HEK293 (cell line): ENCODE measurements at regions not wholly inside any gene's neighbourhood (a gene's known extent, or its start where the extent isn't known, plus 50 kb on each side); places are given as distances from the start of the nearest gene placed in this dataset.

Experiments
- CTCF ChIA-PET: fragments of 350-600 bp; formaldehyde crosslinking; extraction: SDS; loops from one replicate; lab custom pipeline; 2021; ENCODE audit warnings: antibody characterized with exemption; lab: Yijun Ruan, JAX
- POLR2A ChIA-PET: fragments of 300-600 bp; formaldehyde crosslinking; extraction: SDS; loops from one replicate; lab custom pipeline; 2020; ENCODE audit warnings: antibody characterized with exemption, inconsistent platforms; lab: Yijun Ruan, JAX
- H3K27ac ChIP-seq: fragments of 200-500 bp; sonication (Bioruptor generic); 2 replicates; pipeline ENCODE4 v1.5.1; 2014; ENCODE audit warnings: low read depth, low read length, control low read depth, inconsistent platforms; ENCODE audit errors: extremely low read depth
- H3K36me3 ChIP-seq, 2 experiments: fragments of 200-500 bp in 1 of 2; sonication (Bioruptor generic) in 1 of 2; 1 replicate in 1 of 2; 2 replicates in 1 of 2; pipeline ENCODE4 v1.5.1; 2014 to 2017; ENCODE audit warnings: inconsistent platforms in 2 of 2, low read length in 2 of 2; ENCODE audit not compliant: control insufficient read depth in 2 of 2, insufficient read depth in 1 of 2
- H3K4me1 ChIP-seq: fragments of 200-500 bp; sonication (Bioruptor generic); 2 replicates; pipeline ENCODE4 v1.5.1; 2014; ENCODE audit warnings: mild to moderate bottlenecking, low read length, inconsistent platforms; ENCODE audit not compliant: control insufficient read depth, insufficient read depth
- H3K4me3 ChIP-seq: 2 replicates; pipeline ENCODE4 v1.5.1; 2011; ENCODE audit warnings: low read depth, mild to moderate bottlenecking, control low read depth, low read length, moderate library complexity
- H3K9me3 ChIP-seq: fragments of 200-500 bp; sonication (Bioruptor generic); 2 replicates; pipeline ENCODE4 v1.5.1; 2014; ENCODE audit warnings: low read depth, low read length, inconsistent platforms; ENCODE audit not compliant: control insufficient read depth, insufficient read depth
- GLI4 ChIP-seq: fragments of 450-650 bp; formaldehyde crosslinking; IDR thresholded peaks from 2 replicates; pipeline ENCODE4 v1.5.1; 2016; ENCODE audit warnings: missing biosample characterization, missing genetic modification characterization
- KLF1 ChIP-seq: fragments of 450-650 bp; formaldehyde crosslinking; IDR thresholded peaks from 2 replicates; pipeline ENCODE4 v1.5.1; 2016; ENCODE audit warnings: missing biosample characterization, missing genetic modification characterization
- MEIS1 ChIP-seq: sonication (generic); formaldehyde crosslinking; IDR thresholded peaks from 2 replicates; pipeline ENCODE4 v1.8.1; 2022; ENCODE audit warnings: missing genetic modification reagents, mild to moderate bottlenecking, borderline replicate concordance
- SCRT2 ChIP-seq: fragments of 450-650 bp; formaldehyde crosslinking; IDR thresholded peaks from 2 replicates; pipeline ENCODE4 v1.5.1; 2016; ENCODE audit warnings: missing biosample characterization, missing genetic modification characterization
- SETDB1 ChIP-seq: IDR thresholded peaks from one replicate; pipeline ENCODE4 v1.6.1; 2017; ENCODE audit warnings: mild to moderate bottlenecking, low read length, moderate library complexity, mixed read lengths; ENCODE audit not compliant: insufficient read length
- ZBTB17 ChIP-seq: fragments of 450-650 bp; formaldehyde crosslinking; IDR thresholded peaks from 2 replicates; pipeline ENCODE4 v1.5.1; 2016; ENCODE audit warnings: missing biosample characterization, missing genetic modification characterization
- ZBTB8A ChIP-seq: fragments of 450-650 bp; formaldehyde crosslinking; IDR thresholded peaks from 2 replicates; pipeline ENCODE4 v1.5.1; 2016; ENCODE audit warnings: missing biosample characterization, missing genetic modification characterization
- ZEB2 ChIP-seq: fragments of 450-650 bp; formaldehyde crosslinking; IDR thresholded peaks from 2 replicates; pipeline ENCODE4 v1.5.1; 2016; ENCODE audit warnings: missing biosample characterization, missing genetic modification characterization
- ZFHX2 ChIP-seq: fragments of 450-650 bp; formaldehyde crosslinking; conservative IDR thresholded peaks from 2 replicates; pipeline ENCODE4 v1.5.1; 2016; ENCODE audit warnings: missing biosample characterization, missing genetic modification characterization
- ZNF155 ChIP-seq: fragments of 450-650 bp; formaldehyde crosslinking; IDR thresholded peaks from 2 replicates; pipeline ENCODE4 v1.5.1; 2016; ENCODE audit warnings: missing biosample characterization, missing genetic modification characterization
- ZNF169 ChIP-seq: fragments of 450-650 bp; formaldehyde crosslinking; IDR thresholded peaks from 2 replicates; pipeline ENCODE4 v1.5.1; 2016; ENCODE audit warnings: missing biosample characterization, missing genetic modification characterization
- ZNF214 ChIP-seq: fragments of 450-650 bp; formaldehyde crosslinking; IDR thresholded peaks from 2 replicates; pipeline ENCODE4 v1.5.1; 2017; ENCODE audit warnings: missing biosample characterization, mild to moderate bottlenecking, missing genetic modification characterization, borderline replicate concordance
- ZNF324 ChIP-seq: fragments of 450-650 bp; formaldehyde crosslinking; IDR thresholded peaks from 2 replicates; pipeline ENCODE4 v1.5.1; 2016; ENCODE audit warnings: missing biosample characterization, missing genetic modification characterization
- ZNF48 ChIP-seq: fragments of 450-650 bp; formaldehyde crosslinking; IDR thresholded peaks from 2 replicates; pipeline ENCODE4 v1.5.1; 2016; ENCODE audit warnings: missing biosample characterization, missing genetic modification characterization
- ZNF521 ChIP-seq: fragments of 450-650 bp; formaldehyde crosslinking; IDR thresholded peaks from 2 replicates; pipeline ENCODE4 v1.5.1; 2017; ENCODE audit warnings: missing biosample characterization, mild to moderate bottlenecking, missing genetic modification characterization
- ZNF544 ChIP-seq: fragments of 450-650 bp; formaldehyde crosslinking; IDR thresholded peaks from 2 replicates; pipeline ENCODE4 v1.5.0; 2017; ENCODE audit warnings: missing biosample characterization, missing genetic modification characterization
- ZNF555 ChIP-seq: fragments of 450-650 bp; formaldehyde crosslinking; conservative IDR thresholded peaks from 2 replicates; pipeline ENCODE4 v1.5.1; 2017; ENCODE audit warnings: missing biosample characterization, mild to moderate bottlenecking, missing genetic modification characterization, inconsistent platforms
- ZNF660 ChIP-seq: fragments of 450-650 bp; IDR thresholded peaks from 2 replicates; pipeline ENCODE4 v1.5.1; 2018; ENCODE audit warnings: missing biosample characterization, mild to moderate bottlenecking, missing genetic modification characterization
- ZNF792 ChIP-seq: fragments of 450-650 bp; formaldehyde crosslinking; IDR thresholded peaks from 2 replicates; pipeline ENCODE4 v1.5.1; 2016; ENCODE audit warnings: missing biosample characterization, missing genetic modification characterization
- ZNF837 ChIP-seq: fragments of 450-650 bp; formaldehyde crosslinking; IDR thresholded peaks from 2 replicates; pipeline ENCODE4 v1.5.1; 2016; ENCODE audit warnings: missing biosample characterization, missing genetic modification characterization
- TF ChIP-seq, protein P1 (sequence below): fragments of 450-650 bp; formaldehyde crosslinking; IDR thresholded peaks from 2 replicates; pipeline ENCODE4 v1.5.1; 2016; ENCODE audit warnings: missing biosample characterization, missing genetic modification characterization
- TF ChIP-seq, protein P2 (sequence below): fragments of 450-650 bp; formaldehyde crosslinking; IDR thresholded peaks from 2 replicates; pipeline ENCODE4 v1.5.0; 2017; ENCODE audit warnings: missing biosample characterization, missing genetic modification characterization, borderline replicate concordance
- TF ChIP-seq, protein P3 (sequence below): fragments of 450-650 bp; IDR thresholded peaks from 2 replicates; pipeline ENCODE4 v1.5.1; 2018; ENCODE audit warnings: missing biosample characterization, mild to moderate bottlenecking, missing genetic modification characterization
- TF ChIP-seq, protein P4 (sequence below): fragments of 450-650 bp; formaldehyde crosslinking; IDR thresholded peaks from 2 replicates; pipeline ENCODE4 v1.5.1; 2017; ENCODE audit warnings: missing biosample characterization, missing genetic modification characterization

DNA sequence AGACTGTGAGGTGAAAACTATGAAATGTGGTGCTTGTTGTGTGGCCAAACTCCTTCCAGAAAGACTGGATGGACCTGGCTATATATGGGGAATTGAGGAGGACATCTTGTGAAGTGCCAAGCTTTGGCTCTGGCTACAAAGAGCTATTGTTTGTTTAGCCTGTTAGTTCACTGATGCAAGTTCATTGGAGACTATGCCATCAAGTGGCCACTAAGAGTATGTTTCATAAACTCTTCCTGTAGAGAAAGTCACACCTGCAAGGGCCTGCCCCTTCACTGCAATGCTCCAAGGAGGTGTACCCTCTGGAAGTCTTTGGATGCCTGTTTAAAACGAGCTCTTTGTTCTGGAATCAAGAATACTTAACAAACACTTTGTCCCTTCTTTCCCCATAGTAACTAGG, 382.0 kb downstream of the GABRG1 start (continued):
- TF ChIP-seq, protein P1, sequence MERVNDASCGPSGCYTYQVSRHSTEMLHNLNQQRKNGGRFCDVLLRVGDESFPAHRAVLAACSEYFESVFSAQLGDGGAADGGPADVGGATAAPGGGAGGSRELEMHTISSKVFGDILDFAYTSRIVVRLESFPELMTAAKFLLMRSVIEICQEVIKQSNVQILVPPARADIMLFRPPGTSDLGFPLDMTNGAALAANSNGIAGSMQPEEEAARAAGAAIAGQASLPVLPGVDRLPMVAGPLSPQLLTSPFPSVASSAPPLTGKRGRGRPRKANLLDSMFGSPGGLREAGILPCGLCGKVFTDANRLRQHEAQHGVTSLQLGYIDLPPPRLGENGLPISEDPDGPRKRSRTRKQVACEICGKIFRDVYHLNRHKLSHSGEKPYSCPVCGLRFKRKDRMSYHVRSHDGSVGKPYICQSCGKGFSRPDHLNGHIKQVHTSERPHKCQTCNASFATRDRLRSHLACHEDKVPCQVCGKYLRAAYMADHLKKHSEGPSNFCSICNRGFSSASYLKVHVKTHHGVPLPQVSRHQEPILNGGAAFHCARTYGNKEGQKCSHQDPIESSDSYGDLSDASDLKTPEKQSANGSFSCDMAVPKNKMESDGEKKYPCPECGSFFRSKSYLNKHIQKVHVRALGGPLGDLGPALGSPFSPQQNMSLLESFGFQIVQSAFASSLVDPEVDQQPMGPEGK (tag by site-specific recombination): no peak
- TF ChIP-seq ZNF169 (tag by site-specific recombination) (no peak), KLF1 (tag by site-specific recombination) (no peak), ZNF324 (tag by site-specific recombination) (no peak)
- TF ChIP-seq, protein P2, sequence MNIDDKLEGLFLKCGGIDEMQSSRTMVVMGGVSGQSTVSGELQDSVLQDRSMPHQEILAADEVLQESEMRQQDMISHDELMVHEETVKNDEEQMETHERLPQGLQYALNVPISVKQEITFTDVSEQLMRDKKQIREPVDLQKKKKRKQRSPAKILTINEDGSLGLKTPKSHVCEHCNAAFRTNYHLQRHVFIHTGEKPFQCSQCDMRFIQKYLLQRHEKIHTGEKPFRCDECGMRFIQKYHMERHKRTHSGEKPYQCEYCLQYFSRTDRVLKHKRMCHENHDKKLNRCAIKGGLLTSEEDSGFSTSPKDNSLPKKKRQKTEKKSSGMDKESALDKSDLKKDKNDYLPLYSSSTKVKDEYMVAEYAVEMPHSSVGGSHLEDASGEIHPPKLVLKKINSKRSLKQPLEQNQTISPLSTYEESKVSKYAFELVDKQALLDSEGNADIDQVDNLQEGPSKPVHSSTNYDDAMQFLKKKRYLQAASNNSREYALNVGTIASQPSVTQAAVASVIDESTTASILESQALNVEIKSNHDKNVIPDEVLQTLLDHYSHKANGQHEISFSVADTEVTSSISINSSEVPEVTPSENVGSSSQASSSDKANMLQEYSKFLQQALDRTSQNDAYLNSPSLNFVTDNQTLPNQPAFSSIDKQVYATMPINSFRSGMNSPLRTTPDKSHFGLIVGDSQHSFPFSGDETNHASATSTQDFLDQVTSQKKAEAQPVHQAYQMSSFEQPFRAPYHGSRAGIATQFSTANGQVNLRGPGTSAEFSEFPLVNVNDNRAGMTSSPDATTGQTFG (tag by site-specific recombination): no peak

DNA sequence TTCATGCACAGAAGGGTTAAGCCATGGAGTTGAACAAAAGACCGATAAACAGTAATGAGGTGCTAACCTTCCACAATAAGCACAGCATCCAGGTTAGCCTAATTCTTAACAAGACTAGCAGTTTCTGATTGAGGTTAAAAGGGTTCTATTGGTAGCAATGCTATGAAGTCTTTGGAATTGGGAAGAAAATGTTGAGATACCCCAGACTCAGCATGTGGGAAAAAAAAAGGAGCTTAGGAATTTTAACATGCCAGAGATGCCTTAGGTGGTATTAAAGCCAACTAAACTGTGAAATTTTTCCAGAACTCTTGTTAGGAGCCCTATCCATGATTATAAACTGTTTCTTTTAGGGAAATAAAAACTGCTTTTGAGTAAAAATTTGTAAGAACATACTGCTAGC, 391.7 kb downstream of the GABRG1 start:
- no peaks in the 10 kb centered on the region for H3K36me3 ChIP-seq
- no peak for TF ChIP-seq GLI4 (tag by site-specific recombination)
- TF ChIP-seq ZEB2 (tag by site-specific recombination): no peak
- TF ChIP-seq MEIS1: no peak
- TF ChIP-seq ZBTB17 (tag by site-specific recombination): no peak
- no peak for TF ChIP-seq SETDB1
- TF ChIP-seq ZNF555 (tag by site-specific recombination): no peak
- TF ChIP-seq, protein P2 (tag by site-specific recombination): no peak
- H3K4me3 ChIP-seq: no peak overlapping the region
- ChIA-PET POLR2A (no interaction called here), CTCF (no interaction called here)
- no peaks in the 10 kb centered on the region for H3K9me3 ChIP-seq
- no peaks in the 10 kb centered on the region for H3K4me1 ChIP-seq
- no peak overlapping the region for H3K27ac ChIP-seq

DNA sequence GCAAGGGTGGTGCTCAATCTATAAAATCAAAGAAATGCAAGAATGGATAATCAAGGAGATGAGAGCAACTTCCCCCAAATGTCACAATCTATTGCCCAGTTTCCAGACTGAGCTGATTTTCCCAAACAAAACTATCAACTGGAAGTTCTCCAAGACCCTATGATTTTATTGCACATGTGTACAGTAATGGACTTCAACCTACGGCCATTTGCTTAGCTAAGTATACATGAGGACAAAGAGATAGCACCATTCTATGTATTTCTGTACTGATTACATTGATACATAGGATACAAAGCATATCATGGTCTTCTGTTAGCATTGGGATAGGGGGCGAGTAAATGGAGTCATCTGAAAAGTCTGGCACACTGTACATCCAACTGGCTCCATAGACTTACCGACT, 407.8 kb downstream of the GABRG1 start:
- no peaks in the 10 kb centered on the region for H3K4me1 ChIP-seq
- no peaks in the 10 kb centered on the region for H3K9me3 ChIP-seq
- ChIA-PET POLR2A (no interaction called here), CTCF (no interaction called here)
- H3K36me3 ChIP-seq: no peaks in the 10 kb centered on the region
- no peak overlapping the region for H3K27ac ChIP-seq
- no peak overlapping the region for H3K4me3 ChIP-seq
- TF ChIP-seq ZNF169 (tag by site-specific recombination): no peak
- no peak for TF ChIP-seq ZFHX2 (tag by site-specific recombination)
- TF ChIP-seq ZNF660: no peak
- TF ChIP-seq, protein P3, sequence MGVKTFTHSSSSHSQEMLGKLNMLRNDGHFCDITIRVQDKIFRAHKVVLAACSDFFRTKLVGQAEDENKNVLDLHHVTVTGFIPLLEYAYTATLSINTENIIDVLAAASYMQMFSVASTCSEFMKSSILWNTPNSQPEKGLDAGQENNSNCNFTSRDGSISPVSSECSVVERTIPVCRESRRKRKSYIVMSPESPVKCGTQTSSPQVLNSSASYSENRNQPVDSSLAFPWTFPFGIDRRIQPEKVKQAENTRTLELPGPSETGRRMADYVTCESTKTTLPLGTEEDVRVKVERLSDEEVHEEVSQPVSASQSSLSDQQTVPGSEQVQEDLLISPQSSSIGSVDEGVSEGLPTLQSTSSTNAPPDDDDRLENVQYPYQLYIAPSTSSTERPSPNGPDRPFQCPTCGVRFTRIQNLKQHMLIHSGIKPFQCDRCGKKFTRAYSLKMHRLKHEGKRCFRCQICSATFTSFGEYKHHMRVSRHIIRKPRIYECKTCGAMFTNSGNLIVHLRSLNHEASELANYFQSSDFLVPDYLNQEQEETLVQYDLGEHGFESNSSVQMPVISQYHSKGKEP (tag by site-specific recombination): no peak
- TF ChIP-seq ZNF544 (tag by site-specific recombination): no peak
- no peak for TF ChIP-seq ZNF155
- no peak for TF ChIP-seq ZBTB8A (tag by site-specific recombination)
- TF ChIP-seq ZNF214 (tag by site-specific recombination): no peak
- TF ChIP-seq ZNF48 (tag by site-specific recombination): no peak
- no peak for TF ChIP-seq ZNF521
- TF ChIP-seq, protein P4, sequence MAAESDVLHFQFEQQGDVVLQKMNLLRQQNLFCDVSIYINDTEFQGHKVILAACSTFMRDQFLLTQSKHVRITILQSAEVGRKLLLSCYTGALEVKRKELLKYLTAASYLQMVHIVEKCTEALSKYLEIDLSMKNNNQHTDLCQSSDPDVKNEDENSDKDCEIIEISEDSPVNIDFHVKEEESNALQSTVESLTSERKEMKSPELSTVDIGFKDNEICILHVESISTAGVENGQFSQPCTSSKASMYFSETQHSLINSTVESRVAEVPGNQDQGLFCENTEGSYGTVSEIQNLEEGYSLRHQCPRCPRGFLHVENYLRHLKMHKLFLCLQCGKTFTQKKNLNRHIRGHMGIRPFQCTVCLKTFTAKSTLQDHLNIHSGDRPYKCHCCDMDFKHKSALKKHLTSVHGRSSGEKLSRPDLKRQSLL (tag by site-specific recombination): no peak
- TF ChIP-seq SCRT2 (tag by site-specific recombination): no peak
- TF ChIP-seq ZNF837: no peak
- TF ChIP-seq ZNF792 (tag by site-specific recombination): no peak
